ENCODE measurements at regions not wholly inside any gene's neighbourhood (a gene's known extent, or its start where the extent isn't known, plus 50 kb on each side); places are given as distances from the start of the nearest gene placed in this dataset.

DNA sequence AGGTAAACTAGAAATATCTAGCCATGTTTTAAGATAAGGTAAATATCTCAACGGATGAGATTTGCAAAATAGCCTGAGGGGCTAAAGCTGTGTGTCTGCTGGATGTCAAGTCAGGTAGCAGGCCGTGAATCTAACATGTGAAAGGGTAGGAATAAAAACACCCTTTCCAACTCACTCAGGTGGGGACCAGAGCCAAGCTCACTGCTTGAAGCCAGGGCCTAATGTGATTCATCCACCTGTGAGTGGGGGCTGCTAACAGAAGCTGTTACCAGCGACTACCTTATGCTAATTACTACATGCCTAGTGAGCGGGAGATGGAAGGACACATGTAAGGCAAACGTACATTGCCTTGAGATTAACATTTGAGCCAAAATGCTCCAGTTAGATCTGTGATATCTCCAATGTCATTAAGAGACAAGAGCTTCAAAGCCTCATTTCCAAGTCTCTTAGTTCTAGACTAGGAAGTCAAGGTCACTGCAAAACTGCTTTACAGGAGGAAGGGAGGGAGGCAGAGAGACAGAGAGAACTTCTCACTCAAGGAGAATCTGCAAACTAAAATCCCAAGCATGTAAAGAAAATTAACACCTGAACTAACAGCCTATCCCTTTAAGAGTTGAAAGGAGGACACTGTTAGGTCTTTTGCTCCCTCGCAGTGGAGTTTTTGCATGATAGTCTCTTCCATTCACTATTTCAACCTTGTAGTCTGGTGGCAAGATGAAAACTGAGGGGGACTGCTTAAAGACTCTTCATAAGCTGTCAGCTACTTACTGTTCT, 141.6 kb upstream of the RPS23 start:
- no peak for DNase-seq (ENCODE audit: low spot score in 2 of 2)
- TF ChIP-seq EP300 (IDR thresholded peaks at IDR 0.05) (no peak), CTCF (IDR thresholded peaks at IDR 0.05) (no peak), POLR2A (IDR thresholded peaks at IDR 0.05) (no peak)
- Histone ChIP-seq H3K36me3 (no peaks in the 10 kb centered on the region), H3K27ac (no peak overlapping the region), H3K4me1 (peaks cover 0 to 42% (median 0%) of the 10 kb centered on the region in 4 donors), H3K4me3 (no peak overlapping the region), H3K27me3 (no peaks in the 10 kb centered on the region), H3K9me3 (no peaks in the 10 kb centered on the region)
- WGBS, 2 donors = 75 to 77% methylated on average over 6 of the region's 6 CpGs

DNA sequence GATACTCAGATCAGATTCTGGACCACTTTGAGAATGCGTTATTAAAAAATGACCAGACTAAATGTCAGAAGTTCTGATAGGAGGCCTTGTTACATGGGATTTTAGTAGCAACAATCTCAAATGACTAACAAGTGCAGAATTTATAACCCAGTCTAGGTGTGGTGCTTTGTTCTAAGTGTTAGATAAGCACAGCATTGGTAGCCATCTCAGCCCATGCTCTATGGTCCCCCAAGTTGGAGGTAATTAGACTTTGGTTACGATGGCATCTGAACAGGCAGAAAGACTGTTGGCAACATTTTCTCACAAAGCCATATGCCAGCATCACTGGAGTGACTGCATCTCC, 140.4 kb upstream of the RPS23 start:
- DNase-seq (ENCODE audit: low spot score in 2 of 2) = no peak
- no peak for TF ChIP-seq EP300 (IDR thresholded peaks at IDR 0.05)
- TF ChIP-seq POLR2A (IDR thresholded peaks at IDR 0.05) = no peak
- TF ChIP-seq CTCF (IDR thresholded peaks at IDR 0.05) = no peak
- Histone ChIP-seq H3K4me3 (no peak overlapping the region), H3K4me1 (peaks cover 0 to 45% (median 0%) of the 10 kb centered on the region in 4 donors), H3K27me3 (no peaks in the 10 kb centered on the region), H3K36me3 (no peaks in the 10 kb centered on the region), H3K9me3 (no peaks in the 10 kb centered on the region), H3K27ac (peak overlapping the region in 2 of 4 donors; percentile 27 to 55)
- WGBS, 2 donors = 41 to 50% methylated on average over 2 of the region's 2 CpGs

DNA sequence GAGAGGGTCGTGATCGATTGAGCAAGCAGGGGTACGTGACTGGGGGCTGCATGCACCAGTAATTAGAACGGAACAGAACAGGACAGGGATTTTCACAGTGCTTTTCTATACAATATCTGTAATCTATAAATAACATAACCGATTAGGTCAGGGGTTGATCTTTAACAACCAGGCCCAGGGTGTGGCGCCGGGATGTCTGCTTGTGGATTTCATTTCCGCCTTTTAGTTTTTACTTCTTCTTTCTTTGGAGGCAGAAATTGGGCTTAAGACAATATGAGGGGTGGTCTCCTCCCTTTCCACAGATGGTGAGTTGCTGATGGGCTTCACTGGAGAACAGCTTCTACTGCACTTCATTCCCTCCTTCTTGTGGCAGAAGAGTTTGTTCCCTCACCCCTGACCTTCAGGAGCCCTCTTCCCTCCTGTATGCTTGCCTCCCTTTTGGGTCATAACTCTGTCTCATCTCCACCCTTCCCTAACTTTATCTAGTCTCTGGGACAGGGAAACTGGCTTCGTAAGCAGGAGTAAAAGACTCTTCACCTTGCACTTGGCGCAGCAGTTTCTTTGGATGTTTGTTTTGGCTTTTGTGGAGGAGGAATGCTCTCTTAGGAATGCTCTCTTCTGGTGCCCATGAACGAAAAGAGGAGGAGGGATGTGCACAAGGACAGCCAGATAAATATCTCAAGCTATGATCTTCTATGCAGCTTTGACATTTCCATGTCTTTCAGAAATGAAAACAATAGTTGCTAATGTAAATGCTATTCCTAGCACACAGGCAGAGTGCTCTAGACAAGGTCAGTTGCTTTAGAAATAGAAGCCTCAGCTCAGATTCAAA, 139.8 kb upstream of the RPS23 start:
- WGBS, 2 donors = 64 to 70% methylated on average over 11 of the region's 11 CpGs
- peak overlapping the region in 2 of 4 donors; percentile 27 to 55 for H3K27ac ChIP-seq

GRCh38 chr5:82416512-82416911, 138.4 kb upstream of the RPS23 start:
- Histone ChIP-seq H3K27ac (no peak overlapping the region), H3K27me3 (no peaks in the 10 kb centered on the region), H3K36me3 (no peaks in the 10 kb centered on the region), H3K4me1 (peaks cover 0 to 45% (median 0%) of the 10 kb centered on the region in 4 donors), H3K4me3 (no peak overlapping the region), H3K9me3 (no peaks in the 10 kb centered on the region)
- no peak for DNase-seq (ENCODE audit: low spot score in 2 of 2)
- TF ChIP-seq CTCF (IDR thresholded peaks at IDR 0.05) (no peak), EP300 (IDR thresholded peaks at IDR 0.05) (no peak), POLR2A (IDR thresholded peaks at IDR 0.05) (no peak)
- 67 to 72% methylated on average over 4 of the region's 4 CpGs for WGBS, 2 donors

More for the DNA sequence above, 139.8 kb upstream of the RPS23 start:
- peaks cover 0 to 47% (median 0%) of the 10 kb centered on the region in 4 donors for H3K4me1 ChIP-seq
- TF ChIP-seq EP300 (IDR thresholded peaks at IDR 0.05) (peak in 1 of 2 donors; percentile 11), CTCF (IDR thresholded peaks at IDR 0.05) (no peak)
- H3K36me3 ChIP-seq = no peaks in the 10 kb centered on the region
- H3K27me3 ChIP-seq = no peaks in the 10 kb centered on the region
- no peak for DNase-seq (ENCODE audit: low spot score in 2 of 2)
- no peaks in the 10 kb centered on the region for H3K9me3 ChIP-seq
- H3K4me3 ChIP-seq = no peak overlapping the region

- H3K4me3 ChIP-seq = no peak overlapping the region
- H3K27me3 ChIP-seq = no peaks in the 10 kb centered on the region
- TF ChIP-seq EP300 (IDR thresholded peaks at IDR 0.05) (no peak), POLR2A (IDR thresholded peaks at IDR 0.05) (no peak), CTCF (IDR thresholded peaks at IDR 0.05) (no peak)
- peaks cover 0 to 41% (median 0%) of the 10 kb centered on the region in 4 donors for H3K4me1 ChIP-seq
- no peak overlapping the region for H3K27ac ChIP-seq
- no peaks in the 10 kb centered on the region for H3K9me3 ChIP-seq
- H3K36me3 ChIP-seq = no peaks in the 10 kb centered on the region
- DNase-seq (ENCODE audit: low spot score in 2 of 2) = no peak
These were observed 135.9 kb upstream of the RPS23 start for GRCh38 chr5:82414041-82414388.

Measured in tibial nerve (tissue), 4 donors.